Fibroblast of lung (primary cell): ENCODE measurements at regions not wholly inside any gene's neighbourhood (a gene's known extent, or its start where the extent isn't known, plus 50 kb on each side); places are given as distances from the start of the nearest gene placed in this dataset.

Experiments used
- CTCF ChIP-seq, 2 donors: IDR thresholded peaks in 1 of 2; conservative IDR thresholded peaks in 1 of 2; 1 replicate in 1 of 2; 2 replicates in 1 of 2; pipeline ENCODE4 v1.5.1; 2011 to 2012; ENCODE audit warnings: low read length in 2 of 2, control low read depth in 1 of 2, inconsistent platforms in 1 of 2, low read depth in 1 of 2, mild to moderate bottlenecking in 1 of 2
- EZH2 ChIP-seq: IDR thresholded peaks from 2 replicates; pipeline ENCODE4 v1.5.1; 2012; ENCODE audit warnings: low read length, control low read depth, mild to moderate bottlenecking; ENCODE audit errors: missing control alignments

GRCh38 chr3:66622756-66623457, 122.1 kb upstream of the LRIG1 start:
- TF ChIP-seq CTCF (conservative IDR thresholded peaks at IDR 0.05 in 1 of 2, IDR thresholded peaks at IDR 0.05 in 1 of 2; ENCODE audit: low read depth in 1 of 2, low read length in 2 of 2) (no peak), EZH2 (no peak)
